ENCODE measurements at regions not wholly inside any gene's neighbourhood (a gene's known extent, or its start where the extent isn't known, plus 50 kb on each side); places are given as distances from the start of the nearest gene placed in this dataset.
"Not testable (repeated sequence)": the region's sequence is repeated elsewhere in the genome, so short reads cannot be mapped to it uniquely, and the experiment has no call there.

GRCh38 chr1:101485712-101486111, 248.9 kb downstream of the S1PR1 start:
- peak; percentile 25 for DNase-seq

DNA sequence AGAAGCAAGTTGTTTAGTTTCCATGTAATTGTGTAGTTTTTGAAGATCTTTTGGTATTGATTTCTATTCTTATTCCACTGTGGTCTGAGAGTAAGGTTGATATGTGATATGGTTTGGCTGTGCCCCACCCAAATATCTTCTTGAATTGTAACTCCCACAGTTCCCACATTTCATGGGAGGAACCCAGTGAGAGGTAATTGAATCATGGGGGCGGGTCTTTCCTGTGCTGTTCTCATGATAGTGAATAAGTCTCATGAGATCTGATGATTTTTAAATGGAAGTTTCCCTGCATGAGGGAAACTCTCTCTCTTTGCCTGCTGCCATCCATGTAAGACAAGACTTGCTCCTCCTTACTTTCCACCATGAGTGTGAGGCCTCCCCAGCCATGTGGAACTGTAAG, 255.3 kb downstream of the S1PR1 start:
- DNase-seq, result not testable (repeated sequence)

DNA sequence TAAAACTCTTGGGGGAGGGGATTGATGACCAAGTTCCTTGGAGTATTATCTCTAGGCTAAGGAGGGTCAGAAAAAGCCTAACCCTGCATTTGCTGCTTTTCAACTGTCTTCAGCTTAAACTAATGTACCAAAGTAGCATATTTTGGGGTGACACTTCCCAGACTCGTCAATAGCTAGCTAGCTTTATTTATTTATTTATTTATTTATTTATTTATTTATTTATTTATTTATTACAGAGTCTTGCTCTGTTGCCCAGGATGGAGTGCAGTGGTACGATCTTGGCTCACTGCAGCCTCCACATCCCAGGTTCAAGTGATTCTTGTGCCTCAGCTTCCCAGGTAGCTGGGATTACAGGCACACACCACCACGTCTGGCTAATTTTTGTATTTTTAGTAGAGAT, 257.1 kb downstream of the S1PR1 start:
- DNase-seq, result not testable (repeated sequence)

DNA sequence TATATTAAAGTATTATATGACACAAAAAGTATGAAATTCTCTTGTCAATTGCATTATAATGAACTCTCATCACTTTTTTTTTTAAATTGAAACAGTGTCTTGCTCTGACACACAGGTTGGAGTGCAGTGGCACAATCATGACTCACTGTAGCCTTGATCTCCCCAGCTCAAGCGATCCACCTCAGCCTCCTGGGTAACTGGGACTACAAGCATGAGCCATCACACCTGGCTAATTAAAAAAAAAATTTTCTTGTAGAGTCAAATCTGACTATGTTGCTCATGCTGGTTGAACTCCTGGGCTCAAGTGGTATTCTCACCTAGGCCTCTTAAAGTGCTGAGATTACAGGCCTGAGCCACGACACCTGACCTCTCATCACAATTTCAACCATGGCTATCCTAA, 259.3 kb downstream of the S1PR1 start:
- DNase-seq, result no peak

DNA sequence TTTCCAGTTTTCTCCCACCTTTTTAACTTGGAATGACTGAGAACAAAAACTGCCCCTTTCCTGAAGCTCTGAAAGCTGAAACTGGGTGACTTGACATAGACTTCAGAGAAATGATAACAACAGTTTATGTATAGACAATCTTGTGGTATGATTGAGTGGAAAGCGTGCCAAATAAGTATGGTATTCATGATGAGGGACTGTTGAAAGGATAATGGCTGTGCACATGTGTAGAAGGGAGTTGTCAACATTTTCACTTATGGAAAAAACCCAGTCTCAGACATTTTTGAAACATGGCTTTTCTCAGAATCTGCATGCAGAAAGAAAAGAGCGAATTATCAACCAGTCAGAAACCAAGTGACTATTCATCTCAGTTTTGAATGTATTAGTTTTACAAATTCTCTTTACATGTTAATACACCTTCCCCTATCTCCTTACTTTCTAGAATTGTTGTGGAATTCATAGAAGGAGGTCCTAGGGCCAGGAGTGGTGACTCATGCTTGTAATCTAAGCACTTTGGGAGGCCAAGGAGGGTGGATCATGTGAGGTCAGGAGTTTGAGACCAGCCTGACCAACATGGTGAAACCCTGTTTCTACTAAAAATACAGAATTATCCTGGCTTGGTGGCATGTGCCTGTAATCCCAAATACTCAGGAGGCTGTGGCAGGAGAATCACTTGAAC, 261.2 kb downstream of the S1PR1 start:
- no peak for DNase-seq

DNA sequence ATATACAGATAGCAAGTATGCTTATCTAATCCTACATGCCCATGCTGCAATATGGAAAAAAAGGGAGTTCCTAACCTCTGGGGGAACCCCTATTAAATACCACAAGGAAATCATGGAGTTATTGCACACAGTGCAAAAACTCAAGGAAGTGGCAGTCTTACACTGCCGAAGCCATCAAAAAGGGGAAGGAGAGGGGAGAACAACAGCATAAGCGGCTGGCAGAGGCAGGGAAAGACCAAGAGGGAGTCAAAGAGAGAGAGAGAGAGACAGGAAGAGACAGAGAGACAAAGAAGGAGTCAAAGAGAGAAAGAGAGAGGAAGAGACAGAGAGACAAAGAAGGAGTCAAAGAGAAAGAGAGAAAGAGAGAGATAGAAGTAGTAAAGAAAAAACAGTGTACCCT, 267.3 kb downstream of the S1PR1 start:
- not testable (repeated sequence) for DNase-seq

DNA sequence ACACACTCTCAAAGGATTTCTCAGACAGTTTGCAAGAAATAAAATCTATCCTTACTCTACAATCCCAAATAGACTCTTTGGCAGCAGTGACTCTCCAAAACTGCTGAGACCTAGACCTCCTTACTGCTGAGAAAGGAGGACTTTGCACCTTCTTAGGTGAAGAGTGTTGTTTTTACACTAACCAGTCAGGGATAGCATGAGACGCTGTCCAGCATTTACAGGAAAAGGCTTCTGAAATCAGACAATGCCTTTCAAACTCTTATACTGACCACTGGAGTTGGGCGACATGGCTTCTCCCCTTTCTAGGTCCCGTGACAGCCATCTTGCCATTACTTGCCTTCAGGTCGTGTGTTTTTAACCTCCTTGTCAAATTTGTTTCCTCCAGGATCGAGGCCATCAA, 268.4 kb downstream of the S1PR1 start:
- DNase-seq, result not testable (repeated sequence)

- peak; percentile 61 for DNase-seq
Observed at GRCh38 chr1:101506541-101507164, 269.8 kb downstream of the S1PR1 start.

- no peak for DNase-seq
Observed at GRCh38 chr1:101507547-101507971, 270.7 kb downstream of the S1PR1 start.

GRCh38 chr1:101508913-101509312, 272.1 kb downstream of the S1PR1 start:
- no peak for DNase-seq

DNA sequence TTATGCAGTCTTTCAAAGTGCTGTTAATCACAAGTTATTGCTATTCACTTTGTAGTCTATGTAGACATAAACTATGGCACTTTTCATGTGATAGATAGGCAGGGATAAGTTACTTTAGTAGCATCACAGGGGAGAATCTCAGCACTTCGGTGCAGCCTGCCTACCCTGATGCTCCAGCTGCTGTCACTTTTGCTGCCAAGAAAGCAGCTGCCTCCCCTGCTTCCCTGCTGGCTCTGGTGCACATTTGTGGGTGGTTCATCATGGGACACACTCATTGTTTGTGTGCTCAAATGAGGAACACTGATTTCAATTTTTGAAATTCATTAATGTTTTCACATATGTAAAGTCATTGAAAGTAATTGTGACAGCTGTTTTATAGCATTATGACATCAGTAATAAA, 272.6 kb downstream of the S1PR1 start:
- peak; percentile 57 for DNase-seq

DNA sequence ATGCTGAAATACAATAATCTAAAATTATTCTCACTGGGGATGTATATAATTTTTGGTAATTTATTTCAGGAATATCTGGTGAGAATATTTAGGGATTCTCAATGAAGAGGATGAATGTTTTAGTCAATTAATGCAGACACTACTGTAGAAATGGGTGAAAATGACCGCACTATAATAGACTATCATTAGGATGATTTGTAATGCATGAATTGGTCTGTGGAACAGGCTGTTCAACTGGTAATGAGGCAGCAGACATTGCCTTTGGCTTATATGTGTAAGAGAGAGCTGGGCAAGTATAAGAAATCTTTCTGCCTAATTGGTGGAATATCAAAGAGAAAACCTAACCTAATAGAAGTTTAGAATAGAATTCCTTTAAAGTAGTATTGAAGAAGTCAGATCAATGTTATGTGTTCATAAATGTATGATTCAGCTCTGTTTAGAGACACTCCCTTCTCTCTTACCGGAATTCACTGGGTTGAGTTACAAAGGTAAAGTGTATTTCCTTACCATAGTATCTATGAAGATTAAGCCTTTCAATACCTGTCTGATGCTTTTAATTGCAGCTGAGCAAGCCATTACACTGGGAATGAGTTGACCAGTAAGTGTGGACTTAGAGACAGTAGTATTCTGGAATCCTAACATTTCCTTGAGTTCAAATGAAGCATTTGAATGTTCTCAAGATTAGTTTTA, 274.5 kb downstream of the S1PR1 start:
- peak; percentile 66 for DNase-seq

- peak; percentile 77 for DNase-seq
Observed at GRCh38 chr1:101520302-101520701, 283.5 kb downstream of the S1PR1 start.

DNA sequence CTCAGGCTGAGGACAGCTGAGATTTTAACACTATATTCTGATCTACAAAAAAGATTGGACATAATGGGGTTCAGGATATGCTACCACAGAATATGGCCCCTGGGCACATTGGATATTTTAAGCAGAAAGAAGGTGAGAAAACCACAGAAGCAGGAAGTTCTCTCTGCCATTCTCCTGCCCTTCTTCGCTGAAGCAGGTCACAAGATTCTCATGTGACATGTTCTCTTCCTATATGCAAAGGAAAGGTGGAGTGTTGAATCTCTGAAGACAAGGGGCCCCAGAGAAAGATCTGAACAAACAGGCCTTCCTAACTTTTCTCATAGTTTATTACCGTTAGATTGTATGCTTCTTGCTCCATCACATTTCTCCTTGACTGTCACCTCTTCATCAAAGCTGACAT, 285.7 kb downstream of the S1PR1 start:
- no peak for DNase-seq

GRCh38 chr1:101526813-101527212, 290.0 kb downstream of the S1PR1 start:
- DNase-seq, result peak; percentile 69

- no peak for DNase-seq
Observed at GRCh38 chr1:101532377-101532776, 295.6 kb downstream of the S1PR1 start.

GRCh38 chr1:101540161-101540560, 303.3 kb downstream of the S1PR1 start:
- peak; percentile 48 for DNase-seq

- DNase-seq, result no peak
Observed at GRCh38 chr1:101546885-101547284, 310.1 kb downstream of the S1PR1 start.

GRCh38 chr1:101547357-101547756, 310.5 kb downstream of the S1PR1 start:
- no peak for DNase-seq

DNA sequence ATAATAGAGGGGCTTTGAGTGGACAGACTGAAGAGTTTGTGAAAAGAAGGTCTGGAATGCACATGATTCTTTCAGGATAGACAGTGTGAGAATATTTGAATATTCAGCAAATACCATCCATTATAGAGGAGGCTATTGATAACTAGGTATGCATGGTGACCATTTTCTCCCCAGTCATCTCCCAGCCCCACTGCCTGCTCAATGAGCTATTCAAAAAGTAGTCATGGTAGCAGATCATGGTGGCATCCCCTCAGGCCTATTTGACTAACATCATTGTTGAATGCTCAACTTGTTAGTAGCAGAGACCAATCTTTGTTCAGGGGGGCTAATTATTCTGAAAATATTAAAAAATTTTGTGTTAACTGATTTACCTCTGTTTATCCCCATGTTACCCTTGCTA, 311.6 kb downstream of the S1PR1 start:
- DNase-seq, result peak; percentile 2

DNA sequence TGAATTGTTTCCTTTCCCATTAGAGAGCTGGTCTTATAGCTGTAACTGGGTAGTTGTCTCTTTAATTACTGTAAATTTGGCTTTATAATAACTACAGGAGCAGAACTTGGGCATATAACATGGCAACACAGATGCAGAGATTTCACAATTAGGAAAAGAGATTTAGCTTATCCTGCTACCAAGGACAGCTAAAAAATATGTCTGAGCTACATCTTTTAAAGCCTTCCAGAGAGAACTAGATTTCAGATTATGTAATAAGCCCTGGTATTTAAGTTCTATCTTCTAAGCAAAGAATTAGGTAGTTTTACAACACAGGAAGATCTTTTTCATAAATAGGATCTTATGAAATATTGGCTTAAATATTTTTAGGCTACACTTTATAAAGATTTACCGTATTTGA, 313.8 kb downstream of the S1PR1 start:
- no peak for DNase-seq

DNA sequence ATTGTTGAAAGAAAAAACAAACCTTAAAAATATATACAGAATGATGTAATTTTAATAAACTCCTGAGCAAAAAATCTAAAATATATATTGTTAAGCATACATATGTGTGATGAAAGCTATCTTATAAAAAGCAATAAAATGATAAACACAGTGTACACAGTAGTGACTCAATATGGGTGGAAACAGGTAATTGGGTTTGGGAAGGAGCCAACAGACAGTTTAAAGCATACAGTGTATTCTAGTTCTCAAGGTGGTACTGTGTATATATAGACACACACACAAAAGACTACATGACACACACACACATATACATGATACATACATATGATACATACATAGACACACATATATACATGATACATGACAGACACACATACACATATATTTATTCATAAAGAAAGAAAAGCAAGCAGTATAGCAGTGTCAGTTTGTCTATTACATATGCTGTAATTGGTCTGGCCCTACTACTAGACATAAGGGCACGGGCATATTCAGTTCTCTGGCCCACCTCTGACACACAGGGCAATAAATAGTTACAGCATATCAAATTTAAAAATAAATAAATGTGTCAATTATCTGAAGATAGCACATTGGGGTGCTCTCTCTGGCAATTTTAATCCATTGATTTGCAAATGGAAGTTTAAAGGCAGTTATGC, 330.2 kb downstream of the S1PR1 start:
- peak; percentile 78 for DNase-seq

DNA sequence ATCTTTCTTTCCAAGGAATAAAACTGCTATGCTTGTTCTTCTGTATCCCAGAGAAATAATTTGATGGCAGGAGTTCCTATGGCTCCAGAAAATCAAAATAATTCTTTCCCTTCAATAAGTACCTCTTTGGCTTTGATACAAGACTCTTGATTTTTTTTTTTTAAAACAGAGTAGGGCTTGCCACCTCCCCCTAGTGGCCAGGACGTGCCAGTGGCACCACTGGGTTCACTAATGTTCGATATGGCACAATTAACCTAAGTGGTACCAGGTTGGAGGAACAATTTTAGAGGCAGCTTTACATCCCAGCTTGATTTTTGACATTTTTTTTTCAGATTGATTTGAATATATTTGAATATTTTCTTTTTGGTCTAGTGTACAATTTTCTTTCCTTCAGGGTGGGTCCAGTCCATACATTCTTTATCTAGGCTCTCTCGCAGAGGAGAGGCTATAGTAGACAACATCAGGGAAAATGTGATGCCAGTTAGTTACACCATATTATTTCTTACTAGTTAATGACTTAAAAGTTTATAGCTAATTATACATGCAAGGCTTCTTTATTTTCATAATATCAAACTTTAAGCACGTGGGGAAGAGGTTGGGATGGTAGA, 330.9 kb downstream of the S1PR1 start:
- DNase-seq, result peak; percentile 64

All from NCI-H69 (cell line).